ENCODE measurements at regions not wholly inside any gene's neighbourhood (a gene's known extent, or its start where the extent isn't known, plus 50 kb on each side); places are given as distances from the start of the nearest gene placed in this dataset.
"Not testable (repeated sequence)": the region's sequence is repeated elsewhere in the genome, so short reads cannot be mapped to it uniquely, and the experiment has no call there.

GRCh38 chrX:143935601-143936000, 51.7 kb downstream of the UBE2NL start:
- no peak for DNase-seq (ENCODE audit: low spot score)

- DNase-seq (ENCODE audit: low spot score) = no peak
Measured at GRCh38 chrX:143940119-143940518, 56.2 kb downstream of the UBE2NL start.

- DNase-seq (ENCODE audit: low spot score) = no peak
Measured at GRCh38 chrX:143945171-143945570, 61.3 kb downstream of the UBE2NL start.

- DNase-seq (ENCODE audit: low spot score) = no peak
Measured at GRCh38 chrX:143964549-143964948, 80.7 kb downstream of the UBE2NL start.

DNA sequence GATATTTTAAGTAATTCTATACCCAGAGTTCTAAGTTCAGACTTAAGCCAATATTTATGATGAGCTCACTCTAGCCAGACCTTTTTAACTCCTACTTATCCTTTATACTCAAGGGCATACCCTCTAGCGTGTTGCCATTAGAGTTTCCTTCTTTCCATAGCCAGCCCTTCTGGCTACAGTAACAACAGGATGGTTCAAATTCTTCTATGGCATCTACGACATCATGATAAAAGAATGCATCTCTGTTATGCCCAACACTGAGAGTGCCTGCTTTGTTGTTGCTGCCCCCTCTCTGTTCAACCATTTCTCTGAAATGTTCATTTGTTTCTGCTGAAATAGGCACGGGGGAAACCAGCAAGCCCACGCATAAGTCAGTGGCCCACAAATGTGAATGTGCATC, 104.5 kb downstream of the UBE2NL start:
- DNase-seq (ENCODE audit: low spot score) = no peak

DNA sequence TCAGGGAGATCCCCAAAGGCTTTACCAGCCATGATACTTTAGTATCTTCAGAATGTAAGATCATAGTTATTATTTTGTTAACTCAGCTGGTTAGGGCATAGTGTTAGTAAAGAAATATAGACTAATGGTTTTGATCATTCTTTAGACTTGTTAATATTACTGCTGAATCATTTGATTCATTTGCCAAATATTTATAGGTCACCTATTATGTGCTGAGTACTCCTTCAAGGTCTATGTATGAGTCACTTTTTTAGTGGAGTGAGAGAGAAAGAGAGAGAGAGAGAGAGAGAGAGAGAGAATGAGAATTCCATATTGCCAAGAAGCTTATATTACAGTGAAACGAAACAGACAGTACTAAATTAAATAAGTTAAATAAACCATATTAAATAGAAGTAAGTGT, 110.3 kb downstream of the UBE2NL start:
- DNase-seq (ENCODE audit: low spot score) = no peak

- no peak for DNase-seq (ENCODE audit: low spot score)
Measured at GRCh38 chrX:143998261-143998660, 114.4 kb downstream of the UBE2NL start.

GRCh38 chrX:144006811-144007210, 122.9 kb downstream of the UBE2NL start:
- no peak for DNase-seq (ENCODE audit: low spot score)

- DNase-seq (ENCODE audit: low spot score) = no peak
Measured at GRCh38 chrX:144040793-144041192, 156.9 kb downstream of the UBE2NL start.

DNA sequence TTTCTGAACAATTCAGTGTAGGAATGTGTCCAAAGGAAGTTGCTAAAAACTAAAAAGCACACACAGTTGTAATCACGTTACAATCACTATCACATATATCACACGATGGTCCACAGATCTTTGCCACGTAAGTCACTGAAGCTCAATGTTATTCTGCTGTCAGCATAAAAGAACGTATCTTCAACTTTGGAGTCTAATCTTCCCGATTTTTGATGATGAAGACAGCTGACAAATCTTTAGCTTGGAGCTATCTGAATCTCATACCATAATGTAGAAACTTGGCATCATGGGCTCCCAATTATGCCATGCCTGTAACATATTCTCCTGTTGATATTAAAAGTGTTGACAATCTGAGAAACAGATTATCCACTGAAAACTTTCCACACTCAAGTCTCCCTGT, 158.4 kb downstream of the UBE2NL start:
- DNase-seq (ENCODE audit: low spot score) = no peak

- DNase-seq (ENCODE audit: low spot score) = no peak
Measured at GRCh38 chrX:144075432-144075831, 191.6 kb downstream of the UBE2NL start.

DNA sequence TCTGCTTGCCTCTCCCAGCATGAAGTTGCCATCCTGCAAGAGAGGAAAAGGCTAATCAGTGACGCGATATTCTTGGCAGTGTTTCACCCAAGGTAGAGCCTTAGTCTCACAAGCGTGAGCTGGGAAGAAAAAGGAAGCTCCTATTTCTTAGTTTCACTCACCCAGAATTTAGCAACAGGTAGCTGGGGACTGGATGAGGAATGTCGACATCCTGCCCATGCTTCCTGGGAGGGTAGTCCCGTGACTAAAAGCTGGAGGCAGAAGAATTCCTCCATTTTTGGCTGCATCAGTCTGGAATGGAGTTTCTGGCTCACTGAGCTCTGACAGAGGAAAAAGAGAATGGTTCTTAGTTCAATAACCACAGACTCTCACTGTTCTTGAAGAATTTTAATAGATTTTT, 198.4 kb downstream of the UBE2NL start:
- DNase-seq (ENCODE audit: low spot score) = not testable (repeated sequence)

- not testable (repeated sequence) for DNase-seq (ENCODE audit: low spot score)
Measured at GRCh38 chrX:144089674-144090073, 205.8 kb downstream of the UBE2NL start.

DNA sequence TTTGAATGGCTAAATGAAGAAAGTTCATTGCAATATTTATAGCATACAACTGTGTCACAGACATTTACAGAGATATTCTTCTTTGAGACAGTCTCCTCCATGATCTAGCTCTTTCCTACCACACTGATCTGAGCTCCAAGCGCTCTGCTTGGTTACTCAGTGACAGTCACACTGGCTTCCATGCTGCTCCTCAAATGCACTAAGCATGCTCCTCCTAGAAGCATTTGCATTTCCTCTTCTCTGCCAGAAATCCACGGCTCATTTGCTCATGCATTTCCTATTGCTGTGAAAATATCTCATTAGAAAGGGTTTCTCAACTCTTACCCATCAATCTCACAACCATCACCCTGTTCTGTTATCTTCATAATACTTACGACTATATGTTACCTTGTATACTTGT, 208.2 kb downstream of the UBE2NL start:
- DNase-seq (ENCODE audit: low spot score) = not testable (repeated sequence)

DNA sequence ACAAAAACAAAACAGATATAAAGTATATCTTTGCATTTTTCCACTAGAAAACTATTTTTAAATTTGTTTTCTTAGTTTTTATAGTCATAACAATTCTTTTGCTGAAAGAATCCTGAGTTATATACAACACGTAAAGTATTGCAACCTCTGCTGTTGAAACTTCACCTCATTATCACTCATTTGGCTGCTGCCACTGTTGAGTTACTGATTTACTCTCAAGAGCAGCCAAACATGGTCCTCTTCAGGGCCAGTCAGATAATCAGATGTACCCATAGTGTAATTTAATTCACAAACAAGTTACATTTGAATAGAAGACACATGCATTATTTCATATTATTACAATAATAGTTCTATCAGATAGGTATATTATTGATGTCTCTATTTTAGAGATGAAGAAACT, 235.6 kb downstream of the UBE2NL start:
- not testable (repeated sequence) for DNase-seq (ENCODE audit: low spot score)

GRCh38 chrX:144121566-144121965, 237.7 kb downstream of the UBE2NL start:
- not testable (repeated sequence) for DNase-seq (ENCODE audit: low spot score)

GRCh38 chrX:144127570-144128169, 243.8 kb downstream of the UBE2NL start:
- DNase-seq (ENCODE audit: low spot score) = not testable (repeated sequence)

GRCh38 chrX:144129511-144129910, 245.6 kb downstream of the UBE2NL start:
- DNase-seq (ENCODE audit: low spot score) = not testable (repeated sequence)

DNA sequence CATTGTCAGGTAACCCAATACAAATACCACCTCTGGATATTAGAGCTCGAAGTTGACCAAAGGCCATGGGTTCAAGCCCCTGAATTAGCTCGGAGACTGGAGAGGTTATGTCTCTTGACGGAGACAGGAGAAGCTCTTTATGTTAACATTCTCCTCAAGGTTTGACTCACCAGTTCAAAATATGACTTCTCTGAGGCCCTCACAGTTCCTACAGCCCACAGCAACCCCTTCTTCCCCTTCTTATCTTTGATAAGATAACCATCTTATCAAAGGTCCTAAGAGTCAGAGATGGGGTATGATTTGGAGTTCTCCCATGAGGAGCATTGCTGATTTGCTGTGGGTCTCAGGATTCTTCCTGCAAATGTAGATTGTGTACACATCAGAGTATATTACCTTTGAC, 246.6 kb downstream of the UBE2NL start:
- not testable (repeated sequence) for DNase-seq (ENCODE audit: low spot score)

- not testable (repeated sequence) for DNase-seq (ENCODE audit: low spot score)
Measured at GRCh38 chrX:144131080-144131479, 247.2 kb downstream of the UBE2NL start.

DNA sequence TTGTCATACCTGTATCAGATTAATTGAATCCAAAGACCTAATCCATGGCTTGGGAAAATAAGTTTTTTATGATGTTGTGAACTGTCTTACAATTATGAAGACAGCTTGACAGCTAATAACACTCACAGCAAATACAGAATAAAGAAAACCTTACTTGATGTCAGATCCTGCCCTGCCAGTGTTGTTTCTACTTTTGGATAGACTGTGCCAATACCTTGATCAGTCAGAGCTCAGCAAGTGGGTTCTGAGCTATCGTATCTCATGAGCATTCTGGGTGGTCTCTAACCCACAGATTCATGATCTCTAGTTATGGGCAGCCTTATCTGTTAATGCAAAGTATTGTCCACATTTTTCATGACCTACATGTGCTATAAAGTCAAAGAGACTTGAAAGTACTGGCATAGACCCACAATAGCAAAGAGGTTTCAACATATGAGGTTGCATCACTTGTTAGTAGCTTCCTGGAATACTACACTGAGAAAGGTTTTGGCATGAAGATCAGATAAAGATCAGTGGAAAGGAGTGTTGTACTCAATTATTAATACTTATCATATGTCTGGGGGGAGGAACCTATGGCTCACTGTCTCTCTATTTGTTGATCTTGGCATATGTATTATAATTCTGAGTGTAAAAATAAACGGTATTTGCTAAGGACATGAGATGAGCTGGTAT, 250.7 kb downstream of the UBE2NL start:
- DNase-seq (ENCODE audit: low spot score) = not testable (repeated sequence)

DNA sequence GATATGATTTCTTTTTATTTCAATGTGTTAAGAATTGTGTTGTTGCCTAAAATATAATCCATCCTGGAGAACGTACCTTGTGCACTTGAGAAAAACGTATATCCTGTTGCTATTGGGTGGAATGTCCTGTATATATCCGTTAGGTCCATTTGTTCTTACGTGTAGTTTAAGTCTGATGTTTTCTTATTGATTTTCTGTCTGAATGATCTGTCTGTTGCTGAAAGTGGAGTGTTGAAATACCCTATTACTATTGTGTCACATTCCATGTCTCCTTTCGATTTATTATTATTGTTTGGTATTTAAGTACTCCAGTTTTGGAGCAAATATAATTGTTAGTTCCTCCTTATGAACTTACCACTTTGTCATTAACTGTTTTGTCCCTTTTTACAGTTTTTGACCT, 270.6 kb downstream of the UBE2NL start:
- DNase-seq (ENCODE audit: low spot score) = not testable (repeated sequence)

GRCh38 chrX:144185197-144185596, 301.3 kb downstream of the UBE2NL start:
- not testable (repeated sequence) for DNase-seq (ENCODE audit: low spot score)

Data from mesenteric fat pad (tissue), 1 donor.